GM18867 (cell line): ENCODE measurements at regions not wholly inside any gene's neighbourhood (a gene's known extent, or its start where the extent isn't known, plus 50 kb on each side); places are given as distances from the start of the nearest gene placed in this dataset.

ENCODE experiments used
- ATAC-seq: cut with Tn5 transposase; IDR thresholded peaks from one replicate; pipeline ENCODE4 v1.9.1; 2021; ENCODE audit warnings: mild to moderate bottlenecking, moderate library complexity; ENCODE audit not compliant: unreplicated experiment

DNA sequence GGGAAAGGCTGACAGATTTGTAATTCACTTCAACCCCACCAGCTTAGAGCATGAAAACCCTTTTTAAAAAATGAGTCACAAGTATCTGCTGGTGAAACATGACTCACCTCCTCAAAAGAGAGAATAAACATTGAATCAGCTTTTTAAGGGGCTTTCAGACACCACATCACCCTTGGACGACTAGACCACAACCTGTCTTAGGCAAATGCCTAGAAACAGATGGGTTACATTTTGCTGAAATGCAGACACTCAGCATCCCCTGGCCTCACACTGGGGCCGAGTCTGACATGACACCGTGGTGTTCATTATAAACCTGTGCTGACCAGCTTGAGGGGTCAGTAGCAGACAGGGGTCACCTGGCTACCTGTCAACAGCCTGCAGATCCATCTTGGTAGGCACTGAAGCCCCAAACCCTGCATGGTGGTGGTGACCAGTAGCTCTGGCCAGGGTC, 175.3 kb upstream of the CST7 start:
- ATAC-seq, result peak; percentile 63

DNA sequence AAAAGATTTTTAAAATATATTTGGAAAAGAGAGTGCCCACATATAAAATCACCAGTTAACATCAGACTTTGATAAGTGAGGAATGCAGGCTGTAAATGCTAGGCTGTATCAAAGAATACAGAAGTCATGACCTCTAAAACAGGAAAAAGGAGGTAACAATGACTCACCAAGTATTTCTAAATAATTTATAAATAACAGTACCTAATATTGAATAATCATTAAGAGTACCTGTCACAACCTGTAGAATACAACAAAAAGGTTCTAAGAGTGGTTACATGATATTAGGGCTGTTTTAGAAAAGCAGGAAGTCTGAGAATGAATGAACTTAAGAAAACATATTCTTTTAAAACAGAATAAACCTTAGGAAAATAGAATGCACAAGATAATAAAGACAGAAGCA, 173.1 kb upstream of the CST7 start:
- no peak for ATAC-seq

DNA sequence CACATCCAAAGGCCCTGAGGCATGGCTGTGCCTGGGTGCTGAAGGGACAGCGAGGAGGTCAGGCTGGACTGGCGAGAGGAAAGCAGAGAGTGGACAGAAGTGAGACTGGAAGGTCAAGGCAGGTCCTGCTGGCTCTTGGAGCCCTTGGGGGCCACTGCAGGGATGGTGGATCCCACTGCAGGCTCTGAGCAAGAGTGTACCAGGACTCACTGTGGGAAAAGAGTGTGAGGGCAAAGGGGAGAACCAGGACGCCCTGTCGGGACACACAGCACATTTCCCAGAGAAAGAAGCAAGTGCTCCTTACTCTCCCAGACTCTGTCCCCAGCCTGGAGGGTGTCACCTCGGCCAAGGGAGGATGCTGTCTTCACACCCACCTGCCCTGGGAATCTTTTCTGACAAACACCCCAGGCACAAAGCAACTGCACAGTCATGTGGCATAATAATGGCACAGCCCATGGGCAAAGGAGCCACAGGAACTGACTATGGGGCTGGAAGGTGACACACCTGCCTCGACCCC, 172.3 kb upstream of the CST7 start:
- ATAC-seq, result no peak

DNA sequence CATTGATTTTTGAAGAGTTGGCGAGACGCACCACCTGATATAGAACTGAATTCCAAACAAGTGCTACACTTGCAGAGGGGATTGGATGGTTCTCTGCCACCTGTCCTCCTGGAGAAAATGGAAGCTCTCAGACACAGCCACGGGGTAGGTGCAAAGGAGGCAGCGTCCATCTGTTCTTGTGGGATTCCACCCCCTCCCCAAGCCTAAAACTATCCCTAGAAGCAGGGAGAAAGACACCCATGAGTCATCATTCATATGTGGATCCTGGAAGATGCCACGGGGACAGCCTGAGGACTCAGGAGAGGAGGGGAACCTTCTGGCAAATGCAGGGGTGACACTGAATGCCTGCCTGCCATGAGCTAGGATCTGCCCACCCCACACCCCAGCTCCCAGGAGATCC, 171.3 kb upstream of the CST7 start:
- ATAC-seq, result no peak

DNA sequence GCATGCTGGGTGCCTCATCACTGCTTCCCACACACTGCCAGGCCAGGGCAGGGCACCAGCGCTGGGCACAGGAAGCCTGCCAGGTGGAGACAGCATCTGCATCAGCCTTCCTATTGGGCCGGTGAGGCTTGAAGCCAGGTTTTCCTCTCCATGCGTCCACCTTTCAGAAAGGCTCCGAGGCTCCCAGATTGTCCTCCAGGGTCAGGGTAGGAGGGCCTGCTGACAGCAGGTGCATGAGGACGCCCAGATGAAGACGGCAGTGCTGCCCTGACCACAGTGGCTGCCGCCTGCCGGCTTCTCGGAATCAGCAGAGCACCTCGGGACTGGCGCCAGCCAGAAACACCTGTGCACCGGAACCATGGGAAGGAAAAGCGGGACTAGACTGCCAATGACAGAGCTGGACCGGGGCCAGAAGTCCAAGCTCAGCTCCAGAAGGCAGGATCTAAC, 170.5 kb upstream of the CST7 start:
- ATAC-seq, result no peak

DNA sequence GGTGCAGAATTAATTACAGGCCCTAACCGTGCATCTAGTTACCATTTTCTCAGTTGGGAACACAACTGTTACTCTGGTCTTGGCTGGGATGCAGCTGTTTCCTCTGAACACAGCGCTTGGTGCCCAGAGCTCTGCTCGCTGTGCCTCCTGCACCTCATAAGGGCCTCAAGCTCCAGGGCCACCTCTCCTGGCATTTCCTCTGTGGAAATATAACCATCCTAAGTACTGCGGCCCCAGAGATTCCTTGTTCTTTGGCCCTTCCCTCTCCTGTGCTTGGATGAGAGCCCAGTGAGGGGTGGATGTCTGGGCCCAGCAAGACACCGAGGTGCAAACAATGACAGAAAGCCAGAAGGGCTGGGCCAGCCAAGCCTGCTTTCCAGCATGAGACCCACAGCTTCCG, 169.9 kb upstream of the CST7 start:
- ATAC-seq, result no peak

DNA sequence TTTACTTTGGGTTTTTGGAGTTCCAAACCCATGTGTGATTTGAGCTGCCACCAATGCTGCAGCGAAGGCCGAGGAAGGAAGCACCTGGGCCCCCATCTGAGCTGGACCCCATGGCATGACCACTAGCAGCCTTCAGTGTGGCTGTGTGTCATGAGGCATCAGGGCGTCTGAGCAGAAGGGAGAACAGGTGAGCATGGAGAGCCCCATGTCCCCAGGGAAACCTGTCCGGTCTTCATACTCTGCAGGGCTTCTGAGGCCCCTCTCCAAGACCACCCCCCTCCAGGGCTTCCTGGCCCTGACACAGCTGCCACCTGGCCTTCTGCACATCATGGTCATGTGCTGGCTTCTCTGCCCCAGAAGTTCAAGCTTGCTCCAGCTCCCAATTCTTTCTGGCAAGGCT, 169.1 kb upstream of the CST7 start:
- ATAC-seq, result no peak

DNA sequence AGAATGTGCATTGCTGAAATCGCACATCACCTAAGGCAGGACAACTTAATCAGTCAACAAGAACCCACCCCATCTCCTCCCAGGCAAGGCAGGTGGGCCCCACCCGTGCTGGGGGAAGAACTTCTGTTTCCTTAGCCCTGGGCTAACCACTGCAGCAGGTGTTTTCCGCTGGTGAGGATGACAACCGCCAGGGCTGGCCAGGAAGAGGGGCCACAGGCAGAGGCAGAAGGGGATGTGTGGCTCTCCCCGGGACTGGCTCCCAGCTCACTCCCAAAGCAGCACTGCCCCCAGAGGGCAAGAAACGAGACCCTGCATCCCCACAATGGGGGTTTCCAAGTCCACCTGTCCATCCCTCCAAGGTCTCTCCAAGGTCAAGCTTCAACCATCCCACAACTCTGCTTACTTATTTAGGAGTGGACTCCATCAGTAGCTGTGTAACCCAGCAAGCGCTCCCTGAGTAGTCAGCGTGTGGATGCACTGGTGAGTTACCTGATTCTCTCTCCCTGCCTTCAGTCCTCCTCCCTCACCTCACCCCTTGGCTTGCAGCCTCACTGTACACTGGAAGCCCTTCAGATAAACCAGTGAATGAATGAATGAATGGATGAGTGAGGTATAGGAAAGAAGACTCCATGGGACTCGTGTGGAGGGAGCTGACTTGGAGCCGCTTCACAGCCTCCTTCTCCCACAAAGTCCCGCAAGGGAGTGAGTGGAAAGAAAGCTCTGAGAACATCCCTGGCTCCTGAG, 168.2 kb upstream of the CST7 start:
- no peak for ATAC-seq

DNA sequence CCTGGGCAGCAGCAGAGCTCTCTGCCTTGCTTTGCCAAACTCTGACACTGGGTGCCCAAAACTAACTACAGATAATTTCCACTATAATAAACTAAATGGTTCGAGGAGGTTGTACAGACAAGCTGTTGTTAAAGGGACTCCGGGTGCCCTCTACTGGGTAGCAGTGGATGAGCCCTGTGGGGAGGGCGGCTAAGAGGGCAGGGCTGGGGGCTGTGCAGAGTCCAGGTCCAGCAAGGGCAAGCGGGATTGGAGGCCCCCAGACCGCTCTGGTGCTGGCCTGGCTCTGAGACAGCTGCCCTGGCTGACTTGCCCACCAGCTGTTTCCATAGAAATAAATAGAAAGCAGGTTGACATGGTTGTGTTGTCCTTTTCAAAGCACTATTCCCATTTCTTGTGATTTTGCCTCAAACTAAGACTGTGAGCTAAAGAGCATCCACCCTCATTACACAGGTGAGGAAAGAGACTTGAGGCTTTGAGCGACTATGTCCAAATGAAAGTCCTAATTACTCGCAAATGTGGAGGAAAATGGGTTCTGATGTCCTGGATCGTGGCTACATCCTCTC, 167.6 kb upstream of the CST7 start:
- no peak for ATAC-seq

DNA sequence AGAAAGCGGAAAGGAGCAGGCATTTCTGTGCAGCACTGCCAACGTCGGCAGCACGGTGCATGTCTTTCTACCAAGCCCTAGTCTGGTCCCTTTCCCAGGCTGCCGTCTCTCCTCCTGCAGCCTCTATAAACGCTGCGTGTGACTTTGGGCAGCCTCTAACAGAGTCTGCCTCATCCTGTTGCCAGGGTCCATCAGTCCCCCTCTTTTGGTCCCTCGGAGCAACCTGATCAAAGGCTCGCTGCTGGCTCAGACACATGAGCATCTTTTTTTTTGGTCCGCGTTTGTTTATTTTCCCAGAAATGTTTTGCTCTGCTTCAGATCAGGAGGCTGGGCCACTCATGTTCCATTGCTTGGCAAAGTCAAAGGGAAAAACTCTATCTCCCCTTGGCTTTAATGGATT, 166.8 kb upstream of the CST7 start:
- no peak for ATAC-seq

DNA sequence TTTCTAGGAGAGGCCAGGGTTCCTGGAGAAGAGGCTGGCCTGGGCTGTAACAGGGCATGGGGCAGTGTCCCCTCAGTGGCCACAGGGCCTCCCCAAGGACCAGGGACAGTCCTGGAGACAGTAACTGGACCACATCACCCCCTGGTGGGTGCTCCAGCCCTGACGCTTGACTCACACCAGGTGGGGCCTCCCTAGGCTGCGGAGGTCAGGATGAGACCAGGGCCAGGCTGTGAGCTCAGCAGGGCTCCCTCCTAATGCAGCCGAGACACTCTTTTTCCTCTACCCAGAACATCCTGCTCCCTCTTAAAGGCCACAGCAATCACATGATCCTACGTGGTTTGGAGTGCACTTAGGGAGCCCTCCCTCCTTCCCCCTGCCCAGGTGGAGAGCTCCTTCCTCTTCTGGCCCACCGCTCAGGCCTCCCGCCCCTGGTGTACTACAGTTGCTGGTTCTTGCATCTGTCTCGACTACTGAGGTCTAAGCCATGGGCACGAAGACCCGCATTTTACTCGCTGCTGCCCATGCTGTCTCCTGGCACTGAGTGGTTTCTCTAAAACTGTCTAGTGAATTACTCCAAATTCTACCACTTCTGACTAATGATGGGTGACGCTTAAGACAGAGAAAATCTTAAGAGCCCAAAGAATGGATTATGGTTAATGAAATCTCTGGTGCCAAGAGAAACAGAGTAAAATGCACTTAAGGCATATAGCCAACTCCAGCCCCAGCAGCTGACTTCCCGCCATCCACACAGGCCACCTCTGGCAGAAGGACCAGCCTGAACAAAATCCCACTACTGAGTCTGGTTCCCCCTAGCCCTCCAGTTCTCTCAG, 166.1 kb upstream of the CST7 start:
- no peak for ATAC-seq

DNA sequence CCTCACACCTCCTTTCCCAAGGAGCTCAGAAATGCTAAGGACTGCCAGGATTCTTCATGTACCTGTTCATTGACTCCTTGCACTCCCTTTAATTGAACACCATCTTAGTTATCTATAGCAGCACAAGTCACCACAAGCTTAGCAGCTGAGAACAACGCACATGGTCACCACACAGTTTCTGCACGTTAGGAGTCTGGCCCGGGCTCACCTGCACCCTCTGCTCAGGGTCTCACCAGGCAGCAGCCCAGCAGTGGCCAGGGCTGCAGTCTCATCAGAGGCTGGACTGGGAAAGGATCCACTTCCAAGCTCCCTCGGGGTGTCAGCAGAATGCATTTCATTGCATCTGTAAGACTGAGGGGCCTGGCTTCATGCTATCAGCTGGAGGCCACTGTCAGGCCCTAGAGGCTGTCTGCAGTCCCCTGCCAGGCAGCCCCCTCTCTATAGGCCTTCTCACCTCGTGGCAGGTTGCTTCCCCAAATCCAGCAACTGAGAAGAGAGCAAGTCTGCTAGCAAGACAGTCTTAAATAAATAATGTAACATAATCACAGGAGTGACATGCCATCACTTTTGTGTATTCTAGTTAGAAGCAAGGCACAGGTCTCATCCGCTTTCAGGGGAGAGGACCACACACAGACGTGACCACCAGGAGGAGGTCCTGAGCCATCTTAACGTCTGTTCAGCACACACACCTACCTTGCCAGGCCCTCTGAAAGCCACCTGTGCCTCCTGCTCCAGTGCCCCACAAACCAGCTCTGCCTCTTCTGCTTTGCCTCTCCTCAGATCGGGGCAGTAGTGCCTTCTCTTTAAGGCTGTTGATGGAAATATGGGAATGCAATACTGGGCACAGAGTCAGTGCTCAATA, 165.2 kb upstream of the CST7 start:
- ATAC-seq, result peak; percentile 67

DNA sequence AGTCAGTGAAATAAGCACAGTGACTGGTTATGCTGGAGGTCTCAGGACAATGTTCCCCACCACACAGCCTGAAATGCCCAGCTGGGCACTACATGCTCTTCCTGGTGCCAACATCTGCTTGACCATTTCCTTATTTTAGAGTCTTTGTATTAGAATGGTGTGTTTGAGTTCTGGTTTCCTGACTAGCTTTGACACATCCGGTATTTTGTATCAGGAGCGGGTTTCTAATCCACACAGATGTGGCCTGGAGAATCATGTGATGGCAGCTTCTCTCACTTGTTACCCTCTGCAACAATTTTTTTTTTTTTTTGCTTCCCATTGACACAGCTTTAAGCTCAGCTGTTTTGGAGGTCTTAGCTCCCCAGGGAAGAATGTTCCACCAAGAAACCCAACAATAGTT, 164.5 kb upstream of the CST7 start:
- ATAC-seq, result no peak

DNA sequence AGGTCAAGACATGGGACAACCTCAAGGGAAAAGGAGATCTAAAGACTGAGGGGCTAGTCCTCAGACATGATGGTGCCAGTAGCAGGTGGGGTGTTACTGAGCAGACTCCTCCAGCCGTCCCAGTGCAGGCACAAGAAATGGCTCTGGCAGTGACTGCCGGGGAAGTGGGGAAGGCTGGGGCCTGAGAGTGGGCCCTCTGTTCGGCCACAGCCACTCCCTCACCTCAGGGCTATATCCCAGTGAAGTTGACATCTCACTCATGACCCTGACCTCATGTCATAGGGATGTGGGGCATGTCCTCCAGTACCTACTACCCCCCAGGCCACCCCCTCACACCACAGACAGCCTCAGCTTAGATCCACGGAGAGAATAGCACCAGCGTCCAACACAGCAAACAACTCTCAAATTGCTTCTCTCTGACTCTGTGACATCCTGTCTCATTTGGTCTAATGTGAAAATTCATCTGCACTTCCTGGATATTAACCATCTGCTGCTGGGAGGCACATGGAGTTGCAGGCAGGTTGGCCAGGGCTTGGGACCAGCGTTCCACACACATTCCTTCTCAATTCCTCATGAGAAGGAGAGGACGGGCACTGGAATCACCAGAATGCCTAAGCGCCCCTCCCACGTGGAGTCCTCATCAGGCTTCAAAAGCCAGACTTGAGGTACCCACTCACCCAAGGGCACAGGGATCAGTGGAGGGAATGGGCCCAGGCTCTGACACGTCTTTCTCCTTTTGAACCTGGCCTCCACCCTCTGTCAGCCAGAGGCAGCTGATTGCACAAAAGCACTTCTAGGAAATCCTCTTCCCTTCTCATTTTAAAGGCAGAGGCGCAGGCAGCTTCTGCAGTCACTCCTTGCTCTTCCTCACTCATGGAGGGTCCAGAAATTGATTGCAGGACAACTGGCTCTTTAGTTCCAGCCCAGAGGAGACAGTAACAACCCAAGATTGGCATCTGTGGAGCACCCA, 163.6 kb upstream of the CST7 start:
- ATAC-seq, result no peak

DNA sequence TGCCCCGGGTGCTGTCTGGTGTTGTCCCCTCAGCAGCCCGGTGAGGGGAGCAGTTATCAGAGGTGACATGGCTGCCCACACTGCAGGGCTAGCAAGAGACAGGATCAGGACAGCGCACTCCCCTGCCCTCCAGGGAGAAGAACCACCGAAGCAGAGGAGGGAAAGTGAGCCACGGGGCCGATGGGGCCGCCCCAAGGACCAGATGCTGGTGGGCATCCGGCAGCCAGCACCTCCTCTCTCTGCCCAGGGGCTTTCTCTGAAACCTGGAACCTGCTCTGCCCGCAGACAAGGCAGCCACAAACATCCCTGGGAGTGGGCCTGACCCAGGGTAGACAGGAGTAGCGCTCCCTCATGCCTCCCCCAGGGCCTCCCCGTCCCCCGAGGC, 163.0 kb upstream of the CST7 start:
- ATAC-seq, result no peak

DNA sequence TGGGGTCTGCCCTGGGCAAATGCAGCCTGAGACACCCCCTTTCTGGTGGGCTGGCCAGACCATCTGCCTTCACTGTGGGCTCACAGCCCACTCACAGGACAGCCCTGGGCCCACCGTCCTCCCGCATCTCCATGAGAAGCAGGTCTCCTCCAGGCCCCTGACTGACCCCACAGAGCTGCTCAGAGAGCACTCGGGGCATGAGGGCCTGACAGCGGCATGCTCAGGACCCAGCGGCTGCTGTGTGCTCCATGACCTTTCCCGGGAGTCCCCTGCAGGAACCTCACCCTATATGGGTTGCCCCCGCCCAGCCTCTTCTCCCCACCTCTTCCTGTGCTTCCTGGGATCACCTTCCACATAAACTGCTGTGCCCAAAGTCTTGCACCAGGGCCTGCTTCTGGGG, 162.4 kb upstream of the CST7 start:
- ATAC-seq, result no peak

DNA sequence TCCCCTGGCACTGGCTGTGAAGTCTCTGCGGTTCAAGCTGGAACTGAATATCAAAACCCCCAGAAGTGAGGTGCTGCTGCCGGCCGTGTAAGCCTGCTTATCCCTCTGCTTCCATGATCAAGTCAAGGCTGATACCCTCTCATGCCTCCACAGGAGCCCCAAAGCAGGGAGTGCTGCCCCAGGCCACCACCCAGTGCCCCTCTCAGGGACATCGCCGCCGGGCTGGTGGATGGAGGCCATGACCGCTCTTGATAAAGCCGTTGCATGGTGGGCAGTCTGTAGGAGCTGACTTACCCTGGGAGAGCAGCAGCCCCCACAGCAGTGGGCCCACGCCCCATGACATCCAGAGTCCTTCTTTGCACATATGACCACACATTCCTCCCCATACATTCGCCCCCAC, 162.0 kb upstream of the CST7 start:
- ATAC-seq, result no peak

DNA sequence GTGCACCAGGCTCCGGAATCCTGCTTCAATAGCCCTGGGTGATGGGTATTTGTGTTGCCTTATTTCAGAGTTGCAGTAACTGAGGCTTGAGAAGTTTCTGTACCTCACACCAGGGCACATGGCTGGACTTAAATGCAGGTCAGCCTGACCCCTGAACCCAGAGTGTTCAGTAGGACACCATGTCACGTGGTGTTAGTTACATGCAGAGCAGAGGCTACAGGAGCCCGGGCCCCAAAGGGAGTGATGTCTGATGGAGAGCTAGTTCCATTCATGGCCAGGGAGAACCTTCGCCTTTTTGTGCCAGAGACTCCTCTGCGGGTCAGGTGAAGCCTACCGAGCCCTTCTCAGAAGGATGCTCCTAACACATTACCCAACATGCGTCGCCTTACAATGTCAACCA, 161.4 kb upstream of the CST7 start:
- no peak for ATAC-seq

DNA sequence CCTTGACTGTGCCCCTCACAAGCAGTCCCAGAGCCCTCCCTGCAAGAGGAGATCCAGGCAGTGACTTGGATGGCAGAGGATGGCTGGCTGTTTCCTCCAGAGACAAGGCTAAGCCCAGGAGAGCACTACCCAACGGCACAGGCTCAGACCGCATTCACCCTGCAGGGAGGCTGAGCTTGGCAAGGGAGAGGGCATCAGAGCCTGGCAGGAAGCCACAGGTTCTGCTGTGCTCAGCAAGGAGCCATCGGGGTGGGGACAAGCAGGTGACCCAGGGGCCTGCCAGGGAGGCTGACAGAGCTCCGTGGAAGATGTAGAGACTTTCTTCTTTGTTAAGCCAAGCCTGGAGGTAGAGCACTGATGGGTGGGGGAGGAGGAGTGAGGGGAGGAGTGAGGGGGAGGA, 159.2 kb upstream of the CST7 start:
- ATAC-seq, result no peak
